Hepatocyte (in vitro differentiated cells): ENCODE measurements at regions not wholly inside any gene's neighbourhood (a gene's known extent, or its start where the extent isn't known, plus 50 kb on each side); places are given as distances from the start of the nearest gene placed in this dataset.

Experiments used
- EZH2 ChIP-seq: fragments of 200-600 bp; sonication (generic); IDR thresholded peaks from 2 replicates; pipeline ENCODE4 v1.6.1; 2016; ENCODE audit warnings: antibody characterized with exemption, mild to moderate bottlenecking, borderline replicate concordance
- TF ChIP-seq, protein P1 (sequence below): fragments of 200-600 bp; sonication (generic); IDR thresholded peaks from 2 replicates; pipeline ENCODE4 v1.5.1; 2016; ENCODE audit warnings: antibody characterized with exemption, mild to moderate bottlenecking; ENCODE audit not compliant: poor library complexity

GRCh38 chr1:4101459-4102161 lies 201.5 kb upstream of the C1orf174 start:
- TF ChIP-seq, protein P1, sequence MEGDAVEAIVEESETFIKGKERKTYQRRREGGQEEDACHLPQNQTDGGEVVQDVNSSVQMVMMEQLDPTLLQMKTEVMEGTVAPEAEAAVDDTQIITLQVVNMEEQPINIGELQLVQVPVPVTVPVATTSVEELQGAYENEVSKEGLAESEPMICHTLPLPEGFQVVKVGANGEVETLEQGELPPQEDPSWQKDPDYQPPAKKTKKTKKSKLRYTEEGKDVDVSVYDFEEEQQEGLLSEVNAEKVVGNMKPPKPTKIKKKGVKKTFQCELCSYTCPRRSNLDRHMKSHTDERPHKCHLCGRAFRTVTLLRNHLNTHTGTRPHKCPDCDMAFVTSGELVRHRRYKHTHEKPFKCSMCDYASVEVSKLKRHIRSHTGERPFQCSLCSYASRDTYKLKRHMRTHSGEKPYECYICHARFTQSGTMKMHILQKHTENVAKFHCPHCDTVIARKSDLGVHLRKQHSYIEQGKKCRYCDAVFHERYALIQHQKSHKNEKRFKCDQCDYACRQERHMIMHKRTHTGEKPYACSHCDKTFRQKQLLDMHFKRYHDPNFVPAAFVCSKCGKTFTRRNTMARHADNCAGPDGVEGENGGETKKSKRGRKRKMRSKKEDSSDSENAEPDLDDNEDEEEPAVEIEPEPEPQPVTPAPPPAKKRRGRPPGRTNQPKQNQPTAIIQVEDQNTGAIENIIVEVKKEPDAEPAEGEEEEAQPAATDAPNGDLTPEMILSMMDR, result no peak
- TF ChIP-seq EZH2, result no peak
